GM18517 (cell line): ENCODE measurements at regions not wholly inside any gene's neighbourhood (a gene's known extent, or its start where the extent isn't known, plus 50 kb on each side); places are given as distances from the start of the nearest gene placed in this dataset.
"Not testable (repeated sequence)": the region's sequence is repeated elsewhere in the genome, so short reads cannot be mapped to it uniquely, and the experiment has no call there.

Experiments used
- ATAC-seq: cut with Tn5 transposase; IDR thresholded peaks from one replicate; pipeline ENCODE4 v1.9.1; 2021; ENCODE audit warnings: mild to moderate bottlenecking, moderate library complexity; ENCODE audit not compliant: unreplicated experiment

GRCh38 chr6:25112322-25112773 lies 166.8 kb upstream of the CARMIL1 start:
- ATAC-seq, result no peak

- no peak for ATAC-seq
These were observed 165.7 kb upstream of the CARMIL1 start for GRCh38 chr6:25113436-25113835.

- ATAC-seq, result no peak
These were observed 161.1 kb upstream of the CARMIL1 start for GRCh38 chr6:25118038-25118437.

GRCh38 chr6:25121186-25121585 lies 158.0 kb upstream of the CARMIL1 start:
- ATAC-seq, result no peak

GRCh38 chr6:25122001-25122400 lies 157.2 kb upstream of the CARMIL1 start:
- ATAC-seq, result no peak

- ATAC-seq, result no peak
These were observed 156.4 kb upstream of the CARMIL1 start for GRCh38 chr6:25122622-25123237.

- ATAC-seq, result no peak
These were observed 154.9 kb upstream of the CARMIL1 start for GRCh38 chr6:25124216-25124715.

- no peak for ATAC-seq
These were observed 153.4 kb upstream of the CARMIL1 start for GRCh38 chr6:25125736-25126135.

- no peak for ATAC-seq
These were observed 151.9 kb upstream of the CARMIL1 start for GRCh38 chr6:25127076-25127837.

- no peak for ATAC-seq
These were observed 148.7 kb upstream of the CARMIL1 start for GRCh38 chr6:25130518-25130917.

GRCh38 chr6:25132934-25133333 lies 146.2 kb upstream of the CARMIL1 start:
- no peak for ATAC-seq

GRCh38 chr6:25133568-25133967 lies 145.6 kb upstream of the CARMIL1 start:
- ATAC-seq, result no peak

GRCh38 chr6:25136854-25137253 lies 142.3 kb upstream of the CARMIL1 start:
- no peak for ATAC-seq

- no peak for ATAC-seq
These were observed 141.7 kb upstream of the CARMIL1 start for GRCh38 chr6:25137480-25137879.

- ATAC-seq, result no peak
These were observed 141.3 kb upstream of the CARMIL1 start for GRCh38 chr6:25137916-25138232.

- ATAC-seq, result peak; percentile 92
These were observed 140.8 kb upstream of the CARMIL1 start for GRCh38 chr6:25138233-25138933.

GRCh38 chr6:25138934-25139415 lies 140.2 kb upstream of the CARMIL1 start:
- ATAC-seq, result peak; percentile 11

- ATAC-seq, result not testable (repeated sequence)
These were observed 139.6 kb upstream of the CARMIL1 start for GRCh38 chr6:25139608-25140007.

GRCh38 chr6:25142506-25142905 lies 136.7 kb upstream of the CARMIL1 start:
- no peak for ATAC-seq

GRCh38 chr6:25144919-25145318 lies 134.3 kb upstream of the CARMIL1 start:
- no peak for ATAC-seq

- ATAC-seq, result peak; percentile 99
These were observed 132.0 kb upstream of the CARMIL1 start for GRCh38 chr6:25147223-25147622.

GRCh38 chr6:25150031-25150430 lies 129.1 kb upstream of the CARMIL1 start:
- ATAC-seq, result no peak
